Ishikawa (cell line): ENCODE measurements at regions not wholly inside any gene's neighbourhood (a gene's known extent, or its start where the extent isn't known, plus 50 kb on each side); places are given as distances from the start of the nearest gene placed in this dataset.
A peak's percentile ranks its signal among the peaks of the same experiment; 100 is the strongest.

Experiments
- CEBPB ChIP-seq: IDR thresholded peaks from 2 replicates; pipeline ENCODE4 v1.6.1; 2012
- CREB1 ChIP-seq: IDR thresholded peaks from 2 replicates; pipeline ENCODE4 v1.6.1; 2012; ENCODE audit warnings: low read depth
- EGR1 ChIP-seq: IDR thresholded peaks from 2 replicates; pipeline ENCODE4 v1.6.1; 2012
- EP300 ChIP-seq: IDR thresholded peaks from 2 replicates; pipeline ENCODE4 v1.6.1; 2012; ENCODE audit warnings: borderline replicate concordance
- FOXM1 ChIP-seq: IDR thresholded peaks from 2 replicates; pipeline ENCODE4 v1.6.1; 2012; ENCODE audit warnings: low read depth, borderline replicate concordance
- MAX ChIP-seq: IDR thresholded peaks from 2 replicates; pipeline ENCODE4 v1.6.1; 2012
- NFIC ChIP-seq: IDR thresholded peaks from 2 replicates; pipeline ENCODE4 v1.6.1; 2012
- RAD21 ChIP-seq: IDR thresholded peaks from 2 replicates; pipeline ENCODE4 v1.6.1; 2012; ENCODE audit warnings: low read depth
- REST ChIP-seq: IDR thresholded peaks from 2 replicates; pipeline ENCODE4 v1.6.1; 2012; ENCODE audit warnings: low read depth, mild to moderate bottlenecking
- TAF1 ChIP-seq: IDR thresholded peaks from 2 replicates; pipeline ENCODE4 v1.6.1; 2012; ENCODE audit warnings: low read depth, mild to moderate bottlenecking
- TCF12 ChIP-seq: IDR thresholded peaks from 2 replicates; pipeline ENCODE4 v1.6.1; 2012; ENCODE audit warnings: low read depth
- TEAD4 ChIP-seq: IDR thresholded peaks from 2 replicates; pipeline ENCODE4 v1.6.1; 2012
- USF1 ChIP-seq: IDR thresholded peaks from 2 replicates; pipeline ENCODE4 v1.6.1; 2012
- YY1 ChIP-seq: IDR thresholded peaks from 2 replicates; pipeline ENCODE4 v1.6.1; 2012; ENCODE audit warnings: low read depth
- ZBTB7A ChIP-seq: IDR thresholded peaks from 2 replicates; pipeline ENCODE4 v1.6.1; 2012; ENCODE audit warnings: low read depth

- TF ChIP-seq YY1 = no peak
- no peak for TF ChIP-seq FOXM1
- peak; percentile 66 for TF ChIP-seq USF1
- no peak for TF ChIP-seq EGR1
- TF ChIP-seq NFIC = no peak
- no peak for TF ChIP-seq EP300
- TF ChIP-seq TAF1 = no peak
- TF ChIP-seq TCF12 = no peak
- TF ChIP-seq MAX = no peak
- TF ChIP-seq REST = peak; percentile 59
- no peak for TF ChIP-seq RAD21
- no peak for TF ChIP-seq ZBTB7A
- TF ChIP-seq TEAD4 = no peak
- no peak for TF ChIP-seq CEBPB
- no peak for TF ChIP-seq CREB1
These were observed 171.5 kb upstream of the LINGO1 start for GRCh38 chr15:77804210-77804609.

- TF ChIP-seq EP300 = no peak
- no peak for TF ChIP-seq TAF1
- TF ChIP-seq USF1 = no peak
- no peak for TF ChIP-seq YY1
- no peak for TF ChIP-seq ZBTB7A
- no peak for TF ChIP-seq CEBPB
- no peak for TF ChIP-seq CREB1
- no peak for TF ChIP-seq EGR1
- no peak for TF ChIP-seq REST
- TF ChIP-seq FOXM1 = no peak
- TF ChIP-seq MAX = no peak
- no peak for TF ChIP-seq NFIC
- no peak for TF ChIP-seq RAD21
- no peak for TF ChIP-seq TCF12
- TF ChIP-seq TEAD4 = no peak
These were observed 170.8 kb upstream of the LINGO1 start for GRCh38 chr15:77803487-77803886.

GRCh38 chr15:77800305-77800704, 167.6 kb upstream of the LINGO1 start:
- TF ChIP-seq CREB1 (no peak), CEBPB (no peak), RAD21 (no peak), USF1 (no peak), REST (no peak), TEAD4 (no peak), TAF1 (no peak), EP300 (no peak), FOXM1 (no peak), EGR1 (no peak)

- no peak for TF ChIP-seq USF1
These were observed 166.1 kb upstream of the LINGO1 start for GRCh38 chr15:77798847-77799246.
